K562 (cell line): ENCODE measurements at regions not wholly inside any gene's neighbourhood (a gene's known extent, or its start where the extent isn't known, plus 50 kb on each side); places are given as distances from the start of the nearest gene placed in this dataset.

Experiments
- CHD4 ChIP-seq: fragments of 200-600 bp; sonication (generic); IDR thresholded peaks from 3 replicates; pipeline ENCODE4 v1.6.1; 2012; ENCODE audit warnings: low read depth, mild to moderate bottlenecking, mixed read lengths, low read length, inconsistent platforms; ENCODE audit not compliant: insufficient read depth, insufficient replicate concordance, poor library complexity, severe bottlenecking
- GTF2F1 ChIP-seq: IDR thresholded peaks from 2 replicates; pipeline ENCODE4 v1.6.1; 2011; ENCODE audit warnings: low read depth, low read length, improper control_type of control experiment
- HDAC1 ChIP-seq, 2 experiments: fragments of 450-650 bp; IDR thresholded peaks; 2 replicates each; pipeline ENCODE4 v1.6.1; 2016 to 2017; ENCODE audit warnings: inconsistent platforms in 1 of 2, mild to moderate bottlenecking in 1 of 2, moderate library complexity in 1 of 2
- NFE2L1 ChIP-seq: fragments of 450-650 bp; IDR thresholded peaks from 2 replicates; pipeline ENCODE4 v1.6.1; 2016; ENCODE audit warnings: missing genetic modification characterization, low read depth, mild to moderate bottlenecking, missing compliant biosample characterization, moderate library complexity, borderline replicate concordance
- NR3C1 ChIP-seq: sonication (generic); formaldehyde crosslinking; IDR thresholded peaks from 2 replicates; pipeline ENCODE4 v1.8.1; 2022; ENCODE audit warnings: missing genetic modification reagents
- NRF1 ChIP-seq, 2 experiments: fragments of 450-650 bp; IDR thresholded peaks in 1 of 2; conservative IDR thresholded peaks in 1 of 2; 2 replicates each; pipeline ENCODE4 v1.6.1; 2014; ENCODE audit warnings: mild to moderate bottlenecking in 2 of 2
- PRDM10 ChIP-seq: fragments of 450-650 bp; IDR thresholded peaks from 2 replicates; pipeline ENCODE4 v1.6.1; 2018; ENCODE audit not compliant: partially characterized antibody
- RBM22 ChIP-seq: fragments of 200-400 bp; formaldehyde crosslinking; IDR thresholded peaks from 2 replicates; pipeline ENCODE4 v1.6.1; 2018; ENCODE audit warnings: low read length, low read depth; ENCODE audit not compliant: poor library complexity, severe bottlenecking
- ZBTB34 ChIP-seq: fragments of 250-450 bp; sonication (Bioruptor Pico); IDR thresholded peaks from 2 replicates; pipeline ENCODE4 v1.8.0; 2021; ENCODE audit warnings: mild to moderate bottlenecking, moderate library complexity
- ZNF197 ChIP-seq: fragments of 200-800 bp; sonication (Bioruptor generic); IDR thresholded peaks from 2 replicates; pipeline ENCODE4 v1.6.1; 2016; ENCODE audit warnings: low read depth, missing genetic modification characterization, missing compliant biosample characterization
- ZNF518B ChIP-seq: fragments of 250-450 bp; sonication (Bioruptor Pico); IDR thresholded peaks from 2 replicates; pipeline ENCODE4 v1.5.0; 2021; ENCODE audit warnings: mild to moderate bottlenecking, moderate library complexity
- ZZZ3 ChIP-seq: fragments of 450-650 bp; IDR thresholded peaks from 2 replicates; pipeline ENCODE4 v1.6.1; 2016; ENCODE audit warnings: antibody characterized with exemption, mild to moderate bottlenecking, moderate library complexity

- TF ChIP-seq ZNF518B = no peak
- no peak for TF ChIP-seq HDAC1 (IDR thresholded peaks at IDR 0.05)
- TF ChIP-seq RBM22 = no peak
- no peak for TF ChIP-seq CHD4
- TF ChIP-seq NR3C1 = no peak
- TF ChIP-seq NFE2L1 (tag) = no peak
- TF ChIP-seq ZNF197 (CRISPR knock-in tag) = no peak
- TF ChIP-seq PRDM10 = no peak
- no peak for TF ChIP-seq NRF1 (conservative IDR thresholded peaks at IDR 0.05 in 1 of 2, IDR thresholded peaks at IDR 0.05 in 1 of 2)
- no peak for TF ChIP-seq ZBTB34 (CRISPR knock-in tag)
- no peak for TF ChIP-seq GTF2F1
- TF ChIP-seq ZZZ3 = no peak
- TF ChIP-seq, all 486 proteins: peak for 0
These were observed 153.2 kb upstream of the PTPRM start (continued) for GRCh38 chr18:7413906-7414305.
